Peyer's patch (tissue), 4 donors: ENCODE measurements at regions not wholly inside any gene's neighbourhood (a gene's known extent, or its start where the extent isn't known, plus 50 kb on each side); places are given as distances from the start of the nearest gene placed in this dataset.

ENCODE experiments used
- POLR2A ChIP-seq, 2 donors: fragments of 450-650 bp; IDR thresholded peaks; one replicate each; pipeline ENCODE4 v1.5.1; 2017; ENCODE audit warnings: antibody characterized with exemption in 2 of 2, mild to moderate bottlenecking in 2 of 2, moderate library complexity in 2 of 2
- TF ChIP-seq, protein P1 (sequence below), 6 experiments: fragments of 450-650 bp in 4 of 6; fragments of 200-600 bp in 2 of 6; sonication (generic) in 1 of 6; IDR thresholded peaks; one replicate each; pipeline ENCODE4 v1.5.1; 2017 to 2019; ENCODE audit warnings: antibody characterized with exemption in 6 of 6, mild to moderate bottlenecking in 3 of 6, moderate library complexity in 1 of 6

GRCh38 chr5:144945503-144945902 lies 774.8 kb downstream of the KCTD16 start:
- TF ChIP-seq, protein P1, sequence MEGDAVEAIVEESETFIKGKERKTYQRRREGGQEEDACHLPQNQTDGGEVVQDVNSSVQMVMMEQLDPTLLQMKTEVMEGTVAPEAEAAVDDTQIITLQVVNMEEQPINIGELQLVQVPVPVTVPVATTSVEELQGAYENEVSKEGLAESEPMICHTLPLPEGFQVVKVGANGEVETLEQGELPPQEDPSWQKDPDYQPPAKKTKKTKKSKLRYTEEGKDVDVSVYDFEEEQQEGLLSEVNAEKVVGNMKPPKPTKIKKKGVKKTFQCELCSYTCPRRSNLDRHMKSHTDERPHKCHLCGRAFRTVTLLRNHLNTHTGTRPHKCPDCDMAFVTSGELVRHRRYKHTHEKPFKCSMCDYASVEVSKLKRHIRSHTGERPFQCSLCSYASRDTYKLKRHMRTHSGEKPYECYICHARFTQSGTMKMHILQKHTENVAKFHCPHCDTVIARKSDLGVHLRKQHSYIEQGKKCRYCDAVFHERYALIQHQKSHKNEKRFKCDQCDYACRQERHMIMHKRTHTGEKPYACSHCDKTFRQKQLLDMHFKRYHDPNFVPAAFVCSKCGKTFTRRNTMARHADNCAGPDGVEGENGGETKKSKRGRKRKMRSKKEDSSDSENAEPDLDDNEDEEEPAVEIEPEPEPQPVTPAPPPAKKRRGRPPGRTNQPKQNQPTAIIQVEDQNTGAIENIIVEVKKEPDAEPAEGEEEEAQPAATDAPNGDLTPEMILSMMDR (IDR thresholded peaks at IDR 0.05) = no peak
- TF ChIP-seq POLR2A (IDR thresholded peaks at IDR 0.05) = no peak
